ENCODE measurements at regions not wholly inside any gene's neighbourhood (a gene's known extent, or its start where the extent isn't known, plus 50 kb on each side); places are given as distances from the start of the nearest gene placed in this dataset.

DNA sequence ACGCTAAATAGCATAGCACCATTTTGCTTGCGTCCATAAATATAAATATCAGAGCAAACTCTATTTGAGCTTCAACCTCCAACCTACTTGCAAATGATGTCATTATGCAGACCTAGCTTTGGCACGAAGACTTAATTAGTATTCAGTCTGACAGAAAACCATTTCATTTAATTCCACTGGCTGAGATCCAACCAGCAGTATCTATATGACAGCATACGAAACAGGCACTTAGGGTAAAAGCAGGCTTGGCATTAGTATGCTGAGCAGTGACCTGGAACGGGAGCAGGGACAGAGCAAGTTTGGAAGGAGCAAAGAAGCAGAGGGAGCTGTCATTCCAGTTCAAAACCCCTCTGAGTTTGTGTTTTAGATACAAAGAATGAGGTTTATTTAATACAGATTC, 312.5 kb upstream of the CHRM2 start:
- TF ChIP-seq, protein P1, sequence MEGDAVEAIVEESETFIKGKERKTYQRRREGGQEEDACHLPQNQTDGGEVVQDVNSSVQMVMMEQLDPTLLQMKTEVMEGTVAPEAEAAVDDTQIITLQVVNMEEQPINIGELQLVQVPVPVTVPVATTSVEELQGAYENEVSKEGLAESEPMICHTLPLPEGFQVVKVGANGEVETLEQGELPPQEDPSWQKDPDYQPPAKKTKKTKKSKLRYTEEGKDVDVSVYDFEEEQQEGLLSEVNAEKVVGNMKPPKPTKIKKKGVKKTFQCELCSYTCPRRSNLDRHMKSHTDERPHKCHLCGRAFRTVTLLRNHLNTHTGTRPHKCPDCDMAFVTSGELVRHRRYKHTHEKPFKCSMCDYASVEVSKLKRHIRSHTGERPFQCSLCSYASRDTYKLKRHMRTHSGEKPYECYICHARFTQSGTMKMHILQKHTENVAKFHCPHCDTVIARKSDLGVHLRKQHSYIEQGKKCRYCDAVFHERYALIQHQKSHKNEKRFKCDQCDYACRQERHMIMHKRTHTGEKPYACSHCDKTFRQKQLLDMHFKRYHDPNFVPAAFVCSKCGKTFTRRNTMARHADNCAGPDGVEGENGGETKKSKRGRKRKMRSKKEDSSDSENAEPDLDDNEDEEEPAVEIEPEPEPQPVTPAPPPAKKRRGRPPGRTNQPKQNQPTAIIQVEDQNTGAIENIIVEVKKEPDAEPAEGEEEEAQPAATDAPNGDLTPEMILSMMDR (IDR thresholded peaks at IDR 0.05; ENCODE audit: insufficient read depth, low read length, severe bottlenecking): no peak
- Histone ChIP-seq H3K4me3 (ENCODE audit: low read depth, low read length) (no peak overlapping the region), H3K36me3 (ENCODE audit: control insufficient read depth, insufficient read depth, low read length) (no peaks in the 10 kb centered on the region), H3K27me3 (ENCODE audit: control insufficient read depth, insufficient read depth, low read length) (no peaks in the 10 kb centered on the region)
- FAIRE-seq (no peak), DNase-seq (ENCODE audit: low read depth) (no peak)

DNA sequence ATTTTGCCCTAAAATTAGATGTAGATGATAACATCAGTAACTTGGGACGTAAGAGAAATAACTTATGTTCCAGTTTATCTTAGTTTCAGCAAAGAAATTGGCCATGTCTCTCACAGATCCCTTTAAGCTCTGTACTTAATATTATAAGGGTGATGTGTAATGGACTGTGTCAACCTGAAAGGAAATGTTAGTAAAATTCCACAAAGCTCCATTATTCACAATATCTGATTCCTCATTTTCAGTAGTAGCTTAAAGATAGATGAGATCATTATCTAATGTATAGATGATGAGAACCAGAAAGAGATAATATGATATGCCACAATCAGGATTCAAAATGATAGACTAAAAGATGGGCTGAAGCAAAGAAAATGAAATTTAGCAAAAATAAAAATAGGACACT, 316.8 kb upstream of the CHRM2 start:
- Histone ChIP-seq H3K27me3 (ENCODE audit: control insufficient read depth, insufficient read depth, low read length) (no peaks in the 10 kb centered on the region), H3K36me3 (ENCODE audit: control insufficient read depth, insufficient read depth, low read length) (no peaks in the 10 kb centered on the region), H3K4me3 (ENCODE audit: low read depth, low read length) (no peak overlapping the region)
- FAIRE-seq (no peak), DNase-seq (ENCODE audit: low read depth) (no peak)
- TF ChIP-seq, protein P1 (IDR thresholded peaks at IDR 0.05; ENCODE audit: insufficient read depth, low read length, severe bottlenecking): no peak

DNA sequence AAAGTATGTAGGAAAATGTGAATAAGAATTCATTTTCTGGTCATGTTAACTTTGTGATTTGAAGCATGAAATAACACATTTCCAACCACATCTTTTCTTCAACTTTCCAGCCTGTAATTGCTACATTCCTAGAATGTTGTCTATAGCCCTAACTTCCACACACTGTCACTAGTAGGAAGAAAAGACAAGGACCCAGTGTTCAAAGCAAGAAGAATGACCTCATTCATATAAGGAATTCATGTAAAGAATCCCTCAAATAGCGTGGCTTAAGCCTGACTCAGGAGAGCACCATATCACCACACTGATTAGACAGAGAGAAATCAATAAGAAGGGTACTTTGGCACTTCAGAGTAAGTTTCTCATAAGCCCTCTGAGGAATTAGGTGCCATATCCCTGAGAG, 318.7 kb upstream of the CHRM2 start:
- FAIRE-seq (no peak), DNase-seq (ENCODE audit: low read depth) (no peak)
- TF ChIP-seq, protein P1 (IDR thresholded peaks at IDR 0.05; ENCODE audit: insufficient read depth, low read length, severe bottlenecking): no peak
- Histone ChIP-seq H3K36me3 (ENCODE audit: control insufficient read depth, insufficient read depth, low read length) (no peaks in the 10 kb centered on the region), H3K4me3 (ENCODE audit: low read depth, low read length) (no peak overlapping the region), H3K27me3 (ENCODE audit: control insufficient read depth, insufficient read depth, low read length) (no peaks in the 10 kb centered on the region)

DNA sequence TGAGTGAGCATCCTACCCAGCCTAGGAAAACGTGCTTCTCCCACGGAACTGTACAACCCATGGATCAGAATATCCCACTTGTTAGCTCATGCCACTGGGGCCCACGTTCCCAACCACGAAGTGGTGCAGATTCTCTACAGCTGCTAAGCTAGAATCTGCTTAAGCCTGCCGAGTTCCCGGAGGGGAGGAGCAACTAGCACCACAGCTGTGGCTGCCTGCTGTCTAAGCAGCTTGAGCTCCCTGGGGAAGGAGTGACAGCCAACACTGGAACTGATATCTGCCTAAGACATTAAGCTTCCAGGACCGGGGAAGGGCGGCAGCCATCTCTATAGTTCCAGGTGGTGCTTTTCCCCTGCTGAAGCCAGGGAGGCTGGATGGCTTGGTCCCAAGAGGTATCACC, 334.7 kb upstream of the CHRM2 start:
- no peaks in the 10 kb centered on the region for H3K27me3 ChIP-seq (ENCODE audit: control insufficient read depth, insufficient read depth, low read length)
- no peaks in the 10 kb centered on the region for H3K36me3 ChIP-seq (ENCODE audit: control insufficient read depth, insufficient read depth, low read length)
- no peak overlapping the region for H3K4me3 ChIP-seq (ENCODE audit: low read depth, low read length)
- no peak for DNase-seq (ENCODE audit: low read depth)
- FAIRE-seq: no peak
- TF ChIP-seq, protein P1 (IDR thresholded peaks at IDR 0.05; ENCODE audit: insufficient read depth, low read length, severe bottlenecking): no peak

DNA sequence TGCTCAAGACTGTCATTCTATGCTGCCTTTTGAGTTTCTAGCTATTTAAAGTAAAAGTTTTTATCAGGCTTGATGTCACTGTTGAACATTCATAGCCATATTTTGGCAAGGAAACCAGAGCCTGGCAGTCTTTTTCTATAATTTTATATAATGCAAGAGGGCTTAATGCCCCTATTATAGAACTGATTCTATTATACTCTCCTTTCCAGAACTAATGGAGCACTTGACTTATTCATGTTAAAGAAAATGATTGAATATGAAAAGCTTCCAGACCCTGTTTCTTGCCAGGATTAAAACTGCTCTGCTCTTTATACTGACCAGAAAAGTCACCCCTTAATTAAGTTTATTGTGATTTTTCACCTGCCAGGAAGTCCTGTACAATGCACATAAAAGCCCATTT, 337.6 kb upstream of the CHRM2 start:
- no peaks in the 10 kb centered on the region for H3K36me3 ChIP-seq (ENCODE audit: control insufficient read depth, insufficient read depth, low read length)
- DNase-seq (ENCODE audit: low read depth): no peak
- TF ChIP-seq, protein P1 (IDR thresholded peaks at IDR 0.05; ENCODE audit: insufficient read depth, low read length, severe bottlenecking): no peak
- no peak for FAIRE-seq
- no peaks in the 10 kb centered on the region for H3K27me3 ChIP-seq (ENCODE audit: control insufficient read depth, insufficient read depth, low read length)
- no peak overlapping the region for H3K4me3 ChIP-seq (ENCODE audit: low read depth, low read length)

DNA sequence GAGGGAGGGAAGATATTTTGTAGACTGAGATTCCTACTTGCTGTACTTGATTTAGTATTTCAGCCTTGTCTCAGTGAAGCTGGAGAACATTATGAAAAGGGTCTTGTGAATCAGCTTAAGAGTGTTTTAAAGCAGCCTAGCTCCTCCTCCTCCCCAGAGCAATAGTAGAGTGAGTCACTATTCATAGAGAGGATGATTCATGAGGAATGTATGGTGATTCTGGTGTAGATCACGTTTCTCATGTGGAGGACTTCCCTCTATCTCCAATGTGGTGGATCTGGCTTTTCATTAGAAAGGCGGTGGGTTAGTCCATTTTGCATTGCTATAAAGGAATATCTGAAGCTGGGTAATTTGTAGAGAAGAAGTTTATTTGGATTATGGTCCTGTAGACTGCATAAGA, 340.1 kb upstream of the CHRM2 start:
- no peak overlapping the region for H3K4me3 ChIP-seq (ENCODE audit: low read depth, low read length)
- no peak for FAIRE-seq
- no peaks in the 10 kb centered on the region for H3K36me3 ChIP-seq (ENCODE audit: control insufficient read depth, insufficient read depth, low read length)
- no peaks in the 10 kb centered on the region for H3K27me3 ChIP-seq (ENCODE audit: control insufficient read depth, insufficient read depth, low read length)
- TF ChIP-seq, protein P1 (IDR thresholded peaks at IDR 0.05; ENCODE audit: insufficient read depth, low read length, severe bottlenecking): no peak
- peak; percentile 70 for DNase-seq (ENCODE audit: low read depth)

Data from bronchial epithelial cell (primary cell).